HFFc6 (cell line): ENCODE measurements at regions not wholly inside any gene's neighbourhood (a gene's known extent, or its start where the extent isn't known, plus 50 kb on each side); places are given as distances from the start of the nearest gene placed in this dataset.

Experiments
- DNase-seq: peaks from one replicate; pipeline ENCODE4 v3.0.0-alpha.2; 2018
- H3K27ac Mint-ChIP-seq: 2 replicates; pipeline ENCODE4 v1.8.0; 2020; ENCODE audit warnings: mild to moderate bottlenecking, mixed read lengths
- H3K27me3 Mint-ChIP-seq: 2 replicates; pipeline ENCODE4 v1.8.0; 2021; ENCODE audit warnings: mild to moderate bottlenecking, moderate library complexity, mixed read lengths; ENCODE audit not compliant: insufficient read depth
- H3K36me3 Mint-ChIP-seq: 2 replicates; pipeline ENCODE4 v1.8.0; 2021; ENCODE audit warnings: low read depth, mixed read lengths
- H3K4me1 Mint-ChIP-seq: 2 replicates; pipeline ENCODE4 v1.8.0; 2020; ENCODE audit warnings: low read depth, mixed read lengths
- H3K4me3 Mint-ChIP-seq: 2 replicates; pipeline ENCODE4 v1.8.0; 2020; ENCODE audit warnings: mild to moderate bottlenecking, moderate library complexity, mixed read lengths
- H3K9me3 Mint-ChIP-seq: 2 replicates; pipeline ENCODE4 v1.8.0; 2020; ENCODE audit warnings: mild to moderate bottlenecking, mixed read lengths
- CTCF ChIP-seq: fragments of 200-600 bp; sonication (generic); IDR thresholded peaks from 2 replicates; pipeline ENCODE4 v1.5.0; 2021; ENCODE audit warnings: antibody characterized with exemption, mild to moderate bottlenecking

- no peak for DNase-seq
- TF ChIP-seq CTCF = no peak
- H3K4me3 Mint-ChIP-seq = no peak overlapping the region
- no peak overlapping the region for H3K27ac Mint-ChIP-seq
- H3K27me3 Mint-ChIP-seq = peaks cover 5% of the 10 kb centered on the region; the same call in 1 of the 2 replicates
- H3K36me3 Mint-ChIP-seq = peaks cover 6% of the 10 kb centered on the region
- H3K9me3 Mint-ChIP-seq = peaks cover 51% of the 10 kb centered on the region
- no peaks in the 10 kb centered on the region for H3K4me1 Mint-ChIP-seq
These were observed 284.3 kb upstream of the IRX4 start for GRCh38 chr5:2166979-2167377.

- TF ChIP-seq CTCF = no peak
- no peak overlapping the region for H3K4me3 Mint-ChIP-seq
- H3K27ac Mint-ChIP-seq = no peak overlapping the region
- H3K36me3 Mint-ChIP-seq = peaks cover 6% of the 10 kb centered on the region
- peaks cover 54% of the 10 kb centered on the region for H3K9me3 Mint-ChIP-seq
- H3K27me3 Mint-ChIP-seq = peaks cover 5% of the 10 kb centered on the region; the same call in 1 of the 2 replicates
- DNase-seq = no peak
- H3K4me1 Mint-ChIP-seq = no peaks in the 10 kb centered on the region
These were observed 283.7 kb upstream of the IRX4 start for GRCh38 chr5:2166306-2166978.

GRCh38 chr5:2165615-2166305 lies 283.0 kb upstream of the IRX4 start:
- H3K27ac Mint-ChIP-seq = no peak overlapping the region

GRCh38 chr5:2165203-2165602 lies 282.5 kb upstream of the IRX4 start:
- TF ChIP-seq CTCF = no peak
- no peak overlapping the region for H3K27ac Mint-ChIP-seq
- H3K4me3 Mint-ChIP-seq = no peak overlapping the region
- no peaks in the 10 kb centered on the region for H3K4me1 Mint-ChIP-seq
- peaks cover 5% of the 10 kb centered on the region; the same call in 1 of the 2 replicates for H3K27me3 Mint-ChIP-seq
- DNase-seq = no peak
- H3K9me3 Mint-ChIP-seq = peaks cover 50% of the 10 kb centered on the region
- H3K36me3 Mint-ChIP-seq = peaks cover 6% of the 10 kb centered on the region

More at GRCh38 chr5:2165615-2166305, 283.0 kb upstream of the IRX4 start:
- Mint-ChIP-seq H3K36me3 (peaks cover 6% of the 10 kb centered on the region), H3K9me3 (peaks cover 50% of the 10 kb centered on the region), H3K27me3 (peaks cover 5% of the 10 kb centered on the region; the same call in 1 of the 2 replicates), H3K4me1 (no peaks in the 10 kb centered on the region), H3K4me3 (no peak overlapping the region)
- no peak for TF ChIP-seq CTCF
- no peak for DNase-seq

- no peak for DNase-seq
These were observed 281.9 kb upstream of the IRX4 start for GRCh38 chr5:2164586-2164985.

More at GRCh38 chr5:2164586-2164985, 281.9 kb upstream of the IRX4 start:
- Mint-ChIP-seq H3K27me3 (peaks cover 5% of the 10 kb centered on the region; the same call in 1 of the 2 replicates), H3K36me3 (peaks cover 6% of the 10 kb centered on the region), H3K27ac (no peak overlapping the region), H3K9me3 (peaks cover 47% of the 10 kb centered on the region), H3K4me3 (no peak overlapping the region), H3K4me1 (no peaks in the 10 kb centered on the region)
- no peak for TF ChIP-seq CTCF
